AG04450 (cell line): ENCODE measurements at regions not wholly inside any gene's neighbourhood (a gene's known extent, or its start where the extent isn't known, plus 50 kb on each side); places are given as distances from the start of the nearest gene placed in this dataset.
A peak's percentile ranks its signal among the peaks of the same experiment; 100 is the strongest.

Experiments
- CTCF ChIA-PET: fragments of 300-600, 350-600 bp; formaldehyde crosslinking; extraction: SDS; loops from one replicate; lab custom pipeline; 2022; ENCODE audit warnings: antibody characterized with exemption, inconsistent platforms; lab: Charles Lee
- POLR2A ChIA-PET: fragments of 350-600 bp; formaldehyde crosslinking; extraction: SDS; loops from one replicate; lab custom pipeline; 2021; ENCODE audit warnings: antibody characterized with exemption, inconsistent platforms; lab: Yijun Ruan, JAX
- DNase-seq: peaks from one replicate; pipeline ENCODE4 v3.0.0-alpha.2; 2011; ENCODE audit warnings: low read depth, low spot score
- H3K27ac ChIP-seq: one replicate; pipeline ENCODE4 v1.5.1; 2012; ENCODE audit warnings: low read depth, low read length, control low read depth
- H3K27me3 ChIP-seq: one replicate; pipeline ENCODE4 v1.6.0; 2012; ENCODE audit warnings: low read length; ENCODE audit not compliant: control insufficient read depth, insufficient read depth
- H3K4me3 ChIP-seq: 2 replicates; pipeline ENCODE4 v1.5.1; 2011; ENCODE audit warnings: mild to moderate bottlenecking, low read depth, low read length, control low read depth
- H3K9me3 ChIP-seq: 2 replicates; pipeline ENCODE4 v1.5.1; 2012; ENCODE audit warnings: low read length; ENCODE audit not compliant: control insufficient read depth, insufficient read depth
- TF ChIP-seq, protein P1 (sequence below): IDR thresholded peaks from 2 replicates; pipeline ENCODE4 v1.5.1; 2011; ENCODE audit warnings: low read depth, low read length, control low read depth, inconsistent platforms

DNA sequence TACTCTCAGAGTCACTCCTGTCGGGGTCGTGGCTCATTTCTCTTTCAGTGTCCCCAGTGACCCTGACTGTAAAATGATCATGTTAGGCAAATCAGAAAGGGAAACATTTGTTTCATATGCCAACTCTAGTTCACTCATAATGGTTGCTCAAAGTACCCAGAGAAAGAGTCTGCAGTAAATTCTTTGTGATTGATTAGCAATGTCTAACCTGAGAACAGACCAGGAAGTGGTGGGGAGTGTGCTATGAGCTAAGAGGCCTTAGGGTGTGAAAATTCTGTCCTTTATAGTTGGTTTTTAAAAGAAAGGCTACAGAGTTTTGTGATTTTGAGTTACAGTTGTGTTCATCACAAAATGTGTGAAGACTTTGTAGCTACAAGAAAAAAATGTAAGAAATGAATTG is 108.9 kb downstream of the EDEM1 start:
- ChIA-PET POLR2A (no interaction called here), CTCF (no interaction called here)
- no peak for DNase-seq
- Histone ChIP-seq H3K27me3 (no peaks in the 10 kb centered on the region), H3K4me3 (no peak overlapping the region), H3K27ac (no peak overlapping the region), H3K9me3 (no peaks in the 10 kb centered on the region)
- TF ChIP-seq, protein P1, sequence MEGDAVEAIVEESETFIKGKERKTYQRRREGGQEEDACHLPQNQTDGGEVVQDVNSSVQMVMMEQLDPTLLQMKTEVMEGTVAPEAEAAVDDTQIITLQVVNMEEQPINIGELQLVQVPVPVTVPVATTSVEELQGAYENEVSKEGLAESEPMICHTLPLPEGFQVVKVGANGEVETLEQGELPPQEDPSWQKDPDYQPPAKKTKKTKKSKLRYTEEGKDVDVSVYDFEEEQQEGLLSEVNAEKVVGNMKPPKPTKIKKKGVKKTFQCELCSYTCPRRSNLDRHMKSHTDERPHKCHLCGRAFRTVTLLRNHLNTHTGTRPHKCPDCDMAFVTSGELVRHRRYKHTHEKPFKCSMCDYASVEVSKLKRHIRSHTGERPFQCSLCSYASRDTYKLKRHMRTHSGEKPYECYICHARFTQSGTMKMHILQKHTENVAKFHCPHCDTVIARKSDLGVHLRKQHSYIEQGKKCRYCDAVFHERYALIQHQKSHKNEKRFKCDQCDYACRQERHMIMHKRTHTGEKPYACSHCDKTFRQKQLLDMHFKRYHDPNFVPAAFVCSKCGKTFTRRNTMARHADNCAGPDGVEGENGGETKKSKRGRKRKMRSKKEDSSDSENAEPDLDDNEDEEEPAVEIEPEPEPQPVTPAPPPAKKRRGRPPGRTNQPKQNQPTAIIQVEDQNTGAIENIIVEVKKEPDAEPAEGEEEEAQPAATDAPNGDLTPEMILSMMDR, result no peak

DNA sequence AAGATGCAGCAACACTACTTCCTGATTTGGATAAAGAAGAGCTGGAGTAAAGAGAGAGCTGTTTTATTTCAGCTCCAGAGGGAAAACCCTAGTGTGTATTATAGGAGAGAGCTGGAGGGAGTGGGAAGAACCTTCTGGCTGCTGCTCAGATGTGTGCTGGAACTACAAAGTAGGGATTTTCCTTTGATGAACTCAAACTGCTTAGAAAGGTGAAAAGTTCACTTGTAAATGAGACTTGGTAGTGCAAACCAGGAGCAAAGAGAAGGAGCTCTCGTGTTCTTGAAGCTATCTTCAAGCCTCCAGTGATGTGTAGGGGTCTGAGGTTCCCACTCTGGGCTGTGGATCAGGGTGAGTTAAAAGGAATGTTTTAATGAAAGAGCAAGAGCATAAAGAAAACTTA is 110.4 kb downstream of the EDEM1 start:
- H3K9me3 ChIP-seq, result no peaks in the 10 kb centered on the region
- no peaks in the 10 kb centered on the region for H3K27me3 ChIP-seq
- no peak overlapping the region for H3K4me3 ChIP-seq
- TF ChIP-seq, protein P1, result no peak
- ChIA-PET CTCF (interaction anchor here (1.2 kb wide), 1 partner anchor 71 kb away, joined by 3 read pairs; no protein-coding TSS in a partner anchor), POLR2A (no interaction called here)
- no peak for DNase-seq
- H3K27ac ChIP-seq, result peak overlapping the region; percentile 31

DNA sequence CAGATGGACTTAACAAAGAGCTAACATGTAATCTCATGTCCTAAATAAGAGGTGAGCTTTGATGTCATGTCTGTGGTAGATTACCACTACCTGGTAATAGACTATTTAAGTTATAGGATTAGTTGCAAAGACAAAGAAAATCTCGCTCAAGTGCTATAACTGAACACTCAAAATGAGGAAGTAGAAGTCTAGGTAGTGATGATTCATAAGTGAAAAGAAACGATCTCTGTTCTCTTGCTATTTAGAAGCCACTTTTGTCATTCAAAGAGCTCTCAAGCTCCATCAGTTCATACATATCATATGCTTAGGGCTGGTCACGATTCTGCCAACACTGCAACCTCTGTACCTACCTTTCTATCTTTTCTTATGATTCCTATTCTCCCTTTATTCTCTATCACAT is 110.9 kb downstream of the EDEM1 start:
- CTCF ChIA-PET, result interaction anchor here (1.2 kb wide), 1 partner anchor 72 kb away, joined by 3 read pairs; no protein-coding TSS in a partner anchor

DNA sequence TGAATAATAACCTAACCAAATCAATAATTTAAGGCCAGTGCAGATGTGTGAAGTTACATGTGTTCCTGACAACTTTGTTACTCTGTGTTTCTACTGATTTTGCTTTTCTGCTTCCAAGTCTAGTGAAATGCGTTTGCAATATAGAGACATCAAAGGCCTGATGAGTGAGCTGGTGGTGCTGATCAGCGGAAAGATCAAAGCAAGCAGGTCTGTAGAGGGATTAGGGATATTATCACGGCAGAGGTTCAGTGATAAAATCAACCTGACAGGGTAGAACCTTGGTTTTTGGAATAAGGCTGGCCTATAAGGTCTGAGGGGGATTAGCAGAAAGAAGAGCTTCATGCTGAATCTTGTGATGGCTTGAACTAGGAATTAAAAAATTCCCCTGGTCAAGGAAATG is 111.7 kb downstream of the EDEM1 start:
- no peak for DNase-seq
- Histone ChIP-seq H3K27me3 (no peaks in the 10 kb centered on the region), H3K27ac (no peak overlapping the region), H3K4me3 (no peak overlapping the region), H3K9me3 (no peaks in the 10 kb centered on the region)
- CTCF ChIA-PET, result interaction anchor here (1.2 kb wide), 1 partner anchor 72 kb away, joined by 3 read pairs; no protein-coding TSS in a partner anchor
- POLR2A ChIA-PET, result interaction anchor here (0.5 kb wide), 1 partner anchor 624 kb away, joined by 3 read pairs; no protein-coding TSS in a partner anchor
- TF ChIP-seq, protein P1, result no peak

More for the DNA sequence above, 110.9 kb downstream of the EDEM1 start:
- DNase-seq, result no peak
- H3K9me3 ChIP-seq, result no peaks in the 10 kb centered on the region
- H3K27me3 ChIP-seq, result no peaks in the 10 kb centered on the region
- TF ChIP-seq, protein P1, result no peak
- no peak overlapping the region for H3K27ac ChIP-seq
- POLR2A ChIA-PET, result interaction anchor here (0.5 kb wide), 1 partner anchor 624 kb away, joined by 3 read pairs; no protein-coding TSS in a partner anchor
- no peak overlapping the region for H3K4me3 ChIP-seq

DNA sequence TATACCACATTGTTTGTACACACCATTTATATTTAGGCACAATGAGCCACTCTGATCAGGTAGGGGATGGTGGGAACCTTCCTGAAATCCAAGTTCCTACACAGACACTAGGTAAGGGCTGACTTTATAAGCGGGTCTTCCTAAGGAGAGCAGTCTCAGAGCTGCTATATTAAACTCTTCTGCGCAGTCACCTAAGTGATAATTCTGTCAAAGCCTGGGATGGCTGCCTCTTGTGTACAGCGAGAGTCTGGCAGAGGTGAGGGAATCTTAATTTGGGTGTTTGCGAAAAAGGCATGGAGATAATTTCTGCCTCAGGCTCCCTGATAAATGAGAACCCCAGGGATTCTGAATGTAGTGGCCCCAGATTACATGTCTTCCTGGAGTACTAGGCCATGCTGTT is 113.1 kb downstream of the EDEM1 start:
- H3K9me3 ChIP-seq, result no peaks in the 10 kb centered on the region

More for the DNA sequence above, 113.1 kb downstream of the EDEM1 start:
- POLR2A ChIA-PET, result no interaction called here
- TF ChIP-seq, protein P1, result no peak
- DNase-seq, result no peak
- Histone ChIP-seq H3K27me3 (no peaks in the 10 kb centered on the region), H3K27ac (no peak overlapping the region), H3K4me3 (no peak overlapping the region)
- CTCF ChIA-PET, result interaction anchor here (0.6 kb wide), 1 partner anchor 11 kb away, joined by 3 read pairs; no protein-coding TSS in a partner anchor
